PC-9 (cell line): ENCODE measurements at regions not wholly inside any gene's neighbourhood (a gene's known extent, or its start where the extent isn't known, plus 50 kb on each side); places are given as distances from the start of the nearest gene placed in this dataset.

Source experiments
- EZH2 ChIP-seq: fragments of 200-600 bp; sonication (generic); IDR thresholded peaks from 2 replicates; pipeline ENCODE4 v1.8.0; 2017; ENCODE audit warnings: antibody characterized with exemption, low read depth
- TF ChIP-seq, protein P1 (sequence below): fragments of 200-600 bp; sonication (generic); conservative IDR thresholded peaks from 2 replicates; pipeline ENCODE4 v1.6.1; 2017; ENCODE audit warnings: mixed run types, antibody characterized with exemption, mild to moderate bottlenecking, moderate library complexity

DNA sequence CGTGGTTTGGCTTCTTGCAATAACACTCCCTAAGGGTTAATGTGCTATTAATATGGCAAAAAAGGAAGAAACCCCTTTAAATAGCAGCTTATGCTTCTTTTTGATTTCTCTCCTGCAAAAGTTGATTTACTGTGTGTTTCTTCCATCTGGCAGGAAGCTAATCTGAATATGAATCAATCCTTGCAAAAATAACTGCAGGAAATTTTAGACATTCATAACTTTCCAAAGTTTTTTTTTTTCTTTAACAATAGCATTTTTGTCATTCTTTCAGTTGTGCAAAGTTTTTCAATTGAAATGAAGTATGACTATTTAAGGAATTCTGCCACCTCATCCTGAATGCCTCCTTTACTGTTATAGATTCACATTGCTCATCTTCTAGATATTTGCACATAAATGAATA is 115.6 kb downstream of the SPANXA1 start:
- TF ChIP-seq, protein P1, sequence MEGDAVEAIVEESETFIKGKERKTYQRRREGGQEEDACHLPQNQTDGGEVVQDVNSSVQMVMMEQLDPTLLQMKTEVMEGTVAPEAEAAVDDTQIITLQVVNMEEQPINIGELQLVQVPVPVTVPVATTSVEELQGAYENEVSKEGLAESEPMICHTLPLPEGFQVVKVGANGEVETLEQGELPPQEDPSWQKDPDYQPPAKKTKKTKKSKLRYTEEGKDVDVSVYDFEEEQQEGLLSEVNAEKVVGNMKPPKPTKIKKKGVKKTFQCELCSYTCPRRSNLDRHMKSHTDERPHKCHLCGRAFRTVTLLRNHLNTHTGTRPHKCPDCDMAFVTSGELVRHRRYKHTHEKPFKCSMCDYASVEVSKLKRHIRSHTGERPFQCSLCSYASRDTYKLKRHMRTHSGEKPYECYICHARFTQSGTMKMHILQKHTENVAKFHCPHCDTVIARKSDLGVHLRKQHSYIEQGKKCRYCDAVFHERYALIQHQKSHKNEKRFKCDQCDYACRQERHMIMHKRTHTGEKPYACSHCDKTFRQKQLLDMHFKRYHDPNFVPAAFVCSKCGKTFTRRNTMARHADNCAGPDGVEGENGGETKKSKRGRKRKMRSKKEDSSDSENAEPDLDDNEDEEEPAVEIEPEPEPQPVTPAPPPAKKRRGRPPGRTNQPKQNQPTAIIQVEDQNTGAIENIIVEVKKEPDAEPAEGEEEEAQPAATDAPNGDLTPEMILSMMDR, result no peak
- TF ChIP-seq EZH2, result no peak
